OCI-LY3 (cell line): ENCODE measurements at regions not wholly inside any gene's neighbourhood (a gene's known extent, or its start where the extent isn't known, plus 50 kb on each side); places are given as distances from the start of the nearest gene placed in this dataset.

Experiments used
- H2AFZ ChIP-seq: fragments of 200-600, 300-600 bp; shearing (Covaris generic); 2 replicates; pipeline ENCODE4 v1.6.0; 2014; ENCODE audit warnings: antibody characterized with exemption, low read depth, low read length
- H3K27ac ChIP-seq: fragments of 200-600, 300-600 bp; sonication (generic); 2 replicates; pipeline ENCODE4 v1.5.1; 2014; ENCODE audit warnings: mild to moderate bottlenecking, low read length, moderate library complexity, mixed read lengths
- H3K27me3 ChIP-seq: fragments of 200-600, 300-600 bp; sonication (generic); 2 replicates; pipeline ENCODE4 v1.6.1; 2014; ENCODE audit warnings: low read depth, low read length, mixed read lengths
- H3K36me3 ChIP-seq: fragments of 200-600, 300-600 bp; sonication (generic); replicated peaks from 2 replicates; pipeline ENCODE3; 2014; ENCODE audit warnings: low read depth, low read length, mixed read lengths
- H3K4me1 ChIP-seq: fragments of 300-600, 200-600 bp; sonication (generic); 2 replicates; pipeline ENCODE4 v1.6.1; 2014; ENCODE audit warnings: low read length, mixed read lengths
- H3K4me2 ChIP-seq: fragments of 200-600, 300-600 bp; sonication (generic); 2 replicates; pipeline ENCODE4 v1.6.1; 2014; ENCODE audit warnings: low read length, mixed read lengths
- H3K4me3 ChIP-seq: fragments of 300-600, 200-600 bp; sonication (generic); 2 replicates; pipeline ENCODE4 v1.5.1; 2014; ENCODE audit warnings: antibody characterized with exemption, mild to moderate bottlenecking, low read length, moderate library complexity
- H3K79me2 ChIP-seq: fragments of 300-600, 200-600 bp; shearing (Covaris generic); 2 replicates; pipeline ENCODE4 v1.6.1; 2014; ENCODE audit warnings: mild to moderate bottlenecking, low read length, mixed read lengths
- H3K9ac ChIP-seq: fragments of 300-600, 200-600 bp; shearing (Covaris generic); 2 replicates; pipeline ENCODE4 v1.6.0; 2014; ENCODE audit warnings: mild to moderate bottlenecking, low read length, moderate library complexity
- H3K9me3 ChIP-seq: fragments of 200-600, 300-600 bp; shearing (Covaris generic); 2 replicates; pipeline ENCODE4 v1.6.1; 2014; ENCODE audit warnings: low read length, mixed read lengths; ENCODE audit not compliant: insufficient read depth
- H4K20me1 ChIP-seq: fragments of 200-600, 300-600 bp; sonication (generic); 2 replicates; pipeline ENCODE4 v1.6.1; 2016; ENCODE audit warnings: low read length, mixed read lengths; ENCODE audit not compliant: insufficient read depth
- EZH2phosphoT487 ChIP-seq: fragments of 200-600 bp; shearing (Covaris generic); IDR thresholded peaks from 2 replicates; pipeline ENCODE4 v1.6.1; 2018; ENCODE audit warnings: antibody characterized with exemption, mixed run types, low read depth
- TF ChIP-seq, protein P1 (sequence below): fragments of 200-600, 300-600 bp; sonication (generic); IDR thresholded peaks from 2 replicates; pipeline ENCODE4 v1.5.1; 2014; ENCODE audit warnings: antibody characterized with exemption, low read length, low read depth

- no peak overlapping the region for H3K27ac ChIP-seq
- H3K9me3 ChIP-seq = no peaks in the 10 kb centered on the region
- H3K4me2 ChIP-seq = no peak overlapping the region
- TF ChIP-seq, protein P1, sequence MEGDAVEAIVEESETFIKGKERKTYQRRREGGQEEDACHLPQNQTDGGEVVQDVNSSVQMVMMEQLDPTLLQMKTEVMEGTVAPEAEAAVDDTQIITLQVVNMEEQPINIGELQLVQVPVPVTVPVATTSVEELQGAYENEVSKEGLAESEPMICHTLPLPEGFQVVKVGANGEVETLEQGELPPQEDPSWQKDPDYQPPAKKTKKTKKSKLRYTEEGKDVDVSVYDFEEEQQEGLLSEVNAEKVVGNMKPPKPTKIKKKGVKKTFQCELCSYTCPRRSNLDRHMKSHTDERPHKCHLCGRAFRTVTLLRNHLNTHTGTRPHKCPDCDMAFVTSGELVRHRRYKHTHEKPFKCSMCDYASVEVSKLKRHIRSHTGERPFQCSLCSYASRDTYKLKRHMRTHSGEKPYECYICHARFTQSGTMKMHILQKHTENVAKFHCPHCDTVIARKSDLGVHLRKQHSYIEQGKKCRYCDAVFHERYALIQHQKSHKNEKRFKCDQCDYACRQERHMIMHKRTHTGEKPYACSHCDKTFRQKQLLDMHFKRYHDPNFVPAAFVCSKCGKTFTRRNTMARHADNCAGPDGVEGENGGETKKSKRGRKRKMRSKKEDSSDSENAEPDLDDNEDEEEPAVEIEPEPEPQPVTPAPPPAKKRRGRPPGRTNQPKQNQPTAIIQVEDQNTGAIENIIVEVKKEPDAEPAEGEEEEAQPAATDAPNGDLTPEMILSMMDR = no peak
- TF ChIP-seq EZH2phosphoT487 = no peak
- no peak overlapping the region for H3K4me3 ChIP-seq
- H3K36me3 ChIP-seq = no peaks in the 10 kb centered on the region
- H4K20me1 ChIP-seq = no peaks in the 10 kb centered on the region
- no peak overlapping the region for H3K9ac ChIP-seq
- no peaks in the 10 kb centered on the region for H3K4me1 ChIP-seq
- H3K79me2 ChIP-seq = no peaks in the 10 kb centered on the region
- H3K27me3 ChIP-seq = no peaks in the 10 kb centered on the region
- no peak overlapping the region for H2AFZ ChIP-seq
Observed at GRCh38 chr7:79593866-79594301, 140.4 kb upstream of the MAGI2 start.

- Histone ChIP-seq H3K27ac (no peak overlapping the region), H3K4me1 (no peaks in the 10 kb centered on the region), H3K4me2 (no peak overlapping the region), H3K9ac (no peak overlapping the region), H4K20me1 (no peaks in the 10 kb centered on the region), H3K79me2 (no peaks in the 10 kb centered on the region), H3K36me3 (no peaks in the 10 kb centered on the region), H3K9me3 (no peaks in the 10 kb centered on the region), H3K4me3 (no peak overlapping the region), H2AFZ (no peak overlapping the region), H3K27me3 (no peaks in the 10 kb centered on the region)
- TF ChIP-seq, protein P1 = no peak
- no peak for TF ChIP-seq EZH2phosphoT487
Observed at GRCh38 chr7:79590916-79591623, 137.6 kb upstream of the MAGI2 start.

DNA sequence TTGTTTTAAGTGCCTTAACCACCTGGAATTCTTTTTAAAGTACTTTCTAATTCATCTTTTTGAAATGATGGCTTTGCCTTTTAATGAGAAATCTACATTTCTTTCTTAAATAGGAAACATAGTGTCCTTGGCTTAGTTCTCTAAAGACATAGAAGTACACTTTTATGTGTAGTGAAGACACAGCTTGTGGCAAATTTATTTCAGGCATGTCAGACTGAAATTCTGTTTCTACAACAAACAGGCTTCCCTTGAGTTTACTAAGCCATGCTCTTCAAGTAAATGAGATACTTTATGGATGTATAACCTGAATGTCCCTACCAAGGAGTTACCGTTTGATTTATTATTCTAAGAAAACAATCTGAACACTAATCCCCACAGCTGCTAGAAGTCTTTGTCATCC is 136.9 kb upstream of the MAGI2 start:
- Histone ChIP-seq H3K27ac (no peak overlapping the region), H3K27me3 (no peaks in the 10 kb centered on the region), H3K4me3 (no peak overlapping the region), H3K79me2 (no peaks in the 10 kb centered on the region), H3K4me1 (no peaks in the 10 kb centered on the region), H3K4me2 (no peak overlapping the region), H3K9ac (no peak overlapping the region), H4K20me1 (no peaks in the 10 kb centered on the region), H3K9me3 (no peaks in the 10 kb centered on the region), H3K36me3 (no peaks in the 10 kb centered on the region), H2AFZ (no peak overlapping the region)
- TF ChIP-seq, protein P1 = no peak
- no peak for TF ChIP-seq EZH2phosphoT487

DNA sequence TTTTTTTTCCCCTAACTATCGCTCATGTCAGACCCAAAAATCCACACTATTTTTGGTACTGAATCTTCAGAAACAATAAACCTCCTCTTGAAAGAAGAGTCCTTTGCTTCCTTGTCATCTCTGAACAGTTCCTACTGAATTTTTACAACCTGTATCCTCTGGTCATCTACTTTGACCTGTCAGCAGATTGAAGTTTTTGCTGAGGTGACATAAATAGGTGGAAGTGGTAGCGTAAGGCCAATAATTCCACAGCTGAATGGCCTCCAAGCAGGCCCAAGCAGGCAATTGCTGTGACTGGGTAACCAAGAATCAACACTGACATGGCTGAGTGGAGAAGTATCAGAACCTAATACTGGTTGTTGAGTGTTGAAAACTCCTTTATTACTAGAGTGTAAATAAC is 117.4 kb upstream of the MAGI2 start:
- Histone ChIP-seq H3K9ac (no peak overlapping the region), H3K4me1 (no peaks in the 10 kb centered on the region)
- TF ChIP-seq, protein P1 = no peak

More for the DNA sequence above, 117.4 kb upstream of the MAGI2 start:
- Histone ChIP-seq H3K36me3 (no peaks in the 10 kb centered on the region), H3K4me2 (no peak overlapping the region), H2AFZ (no peak overlapping the region), H3K27me3 (no peaks in the 10 kb centered on the region), H3K4me3 (no peak overlapping the region), H3K79me2 (no peaks in the 10 kb centered on the region), H3K9me3 (no peaks in the 10 kb centered on the region), H4K20me1 (no peaks in the 10 kb centered on the region), H3K27ac (no peak overlapping the region)
